ENCODE measurements at regions not wholly inside any gene's neighbourhood (a gene's known extent, or its start where the extent isn't known, plus 50 kb on each side); places are given as distances from the start of the nearest gene placed in this dataset.

DNA sequence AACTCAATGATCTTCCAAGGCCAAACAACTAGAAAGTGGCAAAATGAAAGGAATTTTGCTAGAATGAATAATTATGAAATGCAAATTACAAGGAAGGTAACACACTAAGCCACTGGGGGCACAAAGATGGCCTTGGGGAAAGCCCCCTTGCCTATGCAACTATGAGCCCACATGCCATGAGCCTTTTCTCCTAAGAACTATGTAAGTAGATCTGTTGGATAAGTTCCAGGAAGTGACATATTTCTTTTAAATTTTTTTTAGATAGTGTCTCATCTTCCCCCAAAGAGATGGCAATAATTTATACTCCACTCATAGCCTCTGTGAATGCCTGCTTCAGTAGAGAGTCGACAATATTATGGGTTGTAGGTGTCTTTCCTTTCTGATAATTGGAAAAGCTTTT is 257.8 kb downstream of the AUH start:
- Histone ChIP-seq H3K4me3 (ENCODE audit: low read depth, low read length) (no peak overlapping the region), H3K4me1 (ENCODE audit: insufficient read depth) (no peaks in the 10 kb centered on the region), H3K36me3 (ENCODE audit: insufficient read depth) (no peaks in the 10 kb centered on the region), H3K27ac (ENCODE audit: low read depth) (no peak overlapping the region)
- DNase-seq (ENCODE audit: extremely low spot score): no peak
- WGBS: 87% methylated on average over 1 of the region's 1 CpG

DNA sequence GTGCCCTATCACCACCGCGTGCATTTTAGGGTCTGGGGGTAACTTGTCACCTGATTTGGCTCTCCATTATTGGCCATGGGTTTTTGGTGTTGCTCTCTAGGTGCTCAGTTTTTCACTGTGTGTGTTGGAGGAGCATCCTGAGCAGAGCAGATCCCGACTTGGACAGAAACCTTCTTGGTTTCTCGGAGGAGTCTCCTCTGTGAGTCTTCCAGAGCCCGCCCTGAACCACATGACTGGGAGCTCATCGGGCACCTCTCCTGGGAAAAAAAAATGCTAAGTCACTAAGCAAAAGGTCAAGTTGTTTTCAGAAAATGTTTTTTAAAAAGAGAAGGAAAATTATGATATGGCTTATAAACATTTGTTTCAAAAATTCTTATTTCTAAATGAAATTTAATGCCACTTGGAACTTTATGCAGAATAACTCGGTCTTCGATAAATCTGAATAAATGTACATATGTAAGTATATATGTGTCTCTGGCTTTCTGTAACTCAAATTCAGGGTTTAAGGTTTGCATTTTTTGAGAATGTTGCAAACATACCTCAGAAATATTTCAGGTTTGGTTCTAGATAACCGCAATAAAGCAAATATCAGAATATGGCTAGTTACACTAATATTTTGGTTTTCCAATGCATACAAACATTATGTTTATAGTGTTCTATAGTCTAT is 255.2 kb downstream of the AUH start:
- Histone ChIP-seq H3K4me1 (ENCODE audit: insufficient read depth) (no peaks in the 10 kb centered on the region), H3K4me3 (ENCODE audit: low read depth, low read length) (no peak overlapping the region), H3K27ac (ENCODE audit: low read depth) (no peak overlapping the region), H3K36me3 (ENCODE audit: insufficient read depth) (no peaks in the 10 kb centered on the region)
- no peak for DNase-seq (ENCODE audit: extremely low spot score)
- WGBS: 86% methylated on average over 9 of the region's 9 CpGs

DNA sequence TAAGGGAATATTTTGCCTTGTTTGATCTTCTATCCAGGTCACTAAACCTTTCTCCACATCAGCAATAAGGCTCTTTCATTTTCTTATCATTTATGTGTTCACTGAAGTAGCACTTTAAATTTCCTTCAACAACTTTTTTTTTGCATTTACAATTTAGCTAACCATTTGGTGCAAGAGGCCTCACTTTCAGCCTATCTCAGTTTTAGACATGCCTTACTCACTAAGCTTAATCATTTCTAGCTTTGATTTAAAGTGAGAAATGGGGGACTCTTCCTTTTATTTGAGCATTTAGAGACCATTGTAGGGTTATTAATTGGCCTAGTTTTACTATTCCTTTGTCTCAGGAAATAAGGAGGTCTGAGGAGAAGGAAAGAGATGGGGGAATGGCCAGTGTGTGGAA is 250.5 kb downstream of the AUH start:
- Histone ChIP-seq H3K4me1 (ENCODE audit: insufficient read depth) (no peaks in the 10 kb centered on the region), H3K4me3 (ENCODE audit: low read depth, low read length) (no peak overlapping the region)
- no peak for DNase-seq (ENCODE audit: extremely low spot score)

DNA sequence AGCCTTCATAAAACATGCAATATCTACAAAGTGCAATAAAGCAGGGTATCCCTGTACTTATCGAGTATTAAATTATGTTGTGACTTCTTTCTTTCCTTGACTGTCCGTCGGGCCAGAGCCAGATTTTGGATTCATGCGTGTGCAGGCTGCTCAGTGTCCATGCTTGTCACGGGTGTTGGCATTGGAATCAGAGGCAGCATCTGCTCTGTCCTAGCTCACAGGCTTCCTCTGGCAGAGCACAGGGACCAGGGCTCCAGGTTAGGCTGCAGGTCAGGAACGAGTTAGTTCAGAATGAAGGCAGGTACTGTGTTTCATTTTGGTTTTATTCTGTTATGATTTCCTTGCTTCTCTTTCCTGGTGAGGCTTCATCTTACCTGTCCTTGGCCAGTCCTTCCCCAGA is 249.8 kb downstream of the AUH start:
- Histone ChIP-seq H3K4me3 (ENCODE audit: low read depth, low read length) (no peak overlapping the region), H3K27ac (ENCODE audit: low read depth) (no peak overlapping the region), H3K36me3 (ENCODE audit: insufficient read depth) (no peaks in the 10 kb centered on the region), H3K4me1 (ENCODE audit: insufficient read depth) (no peaks in the 10 kb centered on the region)
- 93% methylated on average over 6 of the region's 6 CpGs for WGBS
- DNase-seq (ENCODE audit: extremely low spot score): no peak

More for the DNA sequence above, 250.5 kb downstream of the AUH start:
- Histone ChIP-seq H3K36me3 (ENCODE audit: insufficient read depth) (no peaks in the 10 kb centered on the region), H3K27ac (ENCODE audit: low read depth) (no peak overlapping the region)

DNA sequence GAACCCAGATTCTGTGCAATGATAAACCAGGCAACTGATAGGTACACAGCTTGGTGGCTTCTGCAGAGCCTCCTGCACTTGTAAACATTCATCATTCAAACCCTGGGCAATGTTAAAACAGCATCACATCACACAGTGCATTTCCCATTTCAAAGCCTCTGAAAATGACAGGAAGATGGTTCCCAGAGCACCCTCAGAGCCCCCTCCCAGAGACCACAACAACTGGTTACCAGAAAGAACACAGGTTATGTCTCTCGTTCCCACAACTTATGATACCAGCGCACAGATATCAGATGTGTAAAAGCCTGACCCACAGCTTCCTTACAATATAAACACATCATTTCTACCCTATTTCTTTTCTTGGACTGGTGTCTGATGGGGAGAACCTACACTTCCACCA is 248.7 kb downstream of the AUH start:
- H3K4me1 ChIP-seq (ENCODE audit: insufficient read depth): no peaks in the 10 kb centered on the region
- no peaks in the 10 kb centered on the region for H3K36me3 ChIP-seq (ENCODE audit: insufficient read depth)
- WGBS: 79% methylated on average over 2 of the region's 2 CpGs
- no peak overlapping the region for H3K27ac ChIP-seq (ENCODE audit: low read depth)
- DNase-seq (ENCODE audit: extremely low spot score): no peak
- no peak overlapping the region for H3K4me3 ChIP-seq (ENCODE audit: low read depth, low read length)

DNA sequence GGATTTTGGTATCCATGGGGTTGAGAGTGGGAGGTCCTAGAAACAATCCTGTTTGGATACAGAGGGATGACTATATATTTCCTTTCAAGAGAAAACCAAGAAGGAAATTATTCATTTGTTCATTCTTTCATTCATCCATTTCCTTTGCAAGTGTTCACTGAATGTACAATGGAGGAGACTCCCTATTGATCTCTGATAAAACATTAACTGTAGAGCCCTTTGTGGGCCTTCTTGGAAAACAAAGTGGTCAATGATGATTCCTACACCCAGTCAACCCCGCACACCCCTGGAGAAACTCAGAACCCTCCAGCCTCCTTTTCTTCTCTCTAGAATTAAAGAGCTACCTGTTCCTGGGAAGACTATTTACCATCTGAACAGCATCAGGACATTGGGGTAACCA is 247.3 kb downstream of the AUH start:
- Histone ChIP-seq H3K27ac (ENCODE audit: low read depth) (no peak overlapping the region), H3K4me1 (ENCODE audit: insufficient read depth) (no peaks in the 10 kb centered on the region), H3K4me3 (ENCODE audit: low read depth, low read length) (no peak overlapping the region), H3K36me3 (ENCODE audit: insufficient read depth) (no peaks in the 10 kb centered on the region)
- WGBS: 93% methylated on average over 1 of the region's 1 CpG
- DNase-seq (ENCODE audit: extremely low spot score): no peak

DNA sequence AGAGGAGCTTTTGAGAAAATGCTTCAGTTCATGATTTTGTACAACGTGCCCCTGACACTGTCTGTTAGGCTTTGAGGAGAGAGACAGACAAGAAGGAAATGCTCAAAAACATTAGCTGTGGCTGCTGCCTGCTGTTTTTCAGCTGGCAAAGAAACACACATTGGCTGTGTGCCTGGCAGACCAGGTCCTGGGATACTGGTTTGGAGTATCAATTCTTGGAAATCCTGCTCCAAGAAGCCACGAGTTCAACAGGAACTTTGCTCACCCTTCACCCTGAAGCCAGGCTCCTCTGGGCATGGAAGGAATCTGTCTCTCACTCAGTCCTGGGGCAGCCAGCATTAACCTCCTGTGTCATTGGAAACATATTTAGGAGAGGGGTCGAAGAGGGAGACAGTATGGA is 245.5 kb downstream of the AUH start:
- no peaks in the 10 kb centered on the region for H3K36me3 ChIP-seq (ENCODE audit: insufficient read depth)
- 51% methylated on average over 3 of the region's 3 CpGs for WGBS
- no peak for DNase-seq (ENCODE audit: extremely low spot score)
- no peaks in the 10 kb centered on the region for H3K4me1 ChIP-seq (ENCODE audit: insufficient read depth)
- no peak overlapping the region for H3K4me3 ChIP-seq (ENCODE audit: low read depth, low read length)
- no peak overlapping the region for H3K27ac ChIP-seq (ENCODE audit: low read depth)

DNA sequence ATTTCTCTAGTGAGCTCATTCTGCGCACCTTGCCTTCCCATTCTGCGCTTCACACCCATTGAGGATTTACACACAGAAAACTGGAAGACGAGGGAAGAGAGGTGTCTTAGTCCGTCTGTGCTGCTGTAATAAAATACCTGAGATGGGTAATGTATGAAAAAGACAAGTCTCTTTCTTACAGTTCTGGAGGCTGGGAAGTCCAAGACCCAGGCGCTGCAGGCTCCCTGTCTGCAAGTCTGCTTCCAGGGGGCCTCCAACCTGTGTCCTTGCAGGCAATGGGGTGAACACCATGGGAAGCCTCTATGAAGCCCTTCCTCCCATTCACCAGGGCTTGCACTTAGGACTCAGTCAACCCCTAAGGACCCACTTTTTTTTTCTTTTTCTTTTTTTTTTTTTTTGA is 245.0 kb downstream of the AUH start:
- Histone ChIP-seq H3K4me3 (ENCODE audit: low read depth, low read length) (no peak overlapping the region), H3K27ac (ENCODE audit: low read depth) (no peak overlapping the region), H3K36me3 (ENCODE audit: insufficient read depth) (no peaks in the 10 kb centered on the region), H3K4me1 (ENCODE audit: insufficient read depth) (no peaks in the 10 kb centered on the region)
- DNase-seq (ENCODE audit: extremely low spot score): no peak
- 95% methylated on average over 5 of the region's 5 CpGs for WGBS

DNA sequence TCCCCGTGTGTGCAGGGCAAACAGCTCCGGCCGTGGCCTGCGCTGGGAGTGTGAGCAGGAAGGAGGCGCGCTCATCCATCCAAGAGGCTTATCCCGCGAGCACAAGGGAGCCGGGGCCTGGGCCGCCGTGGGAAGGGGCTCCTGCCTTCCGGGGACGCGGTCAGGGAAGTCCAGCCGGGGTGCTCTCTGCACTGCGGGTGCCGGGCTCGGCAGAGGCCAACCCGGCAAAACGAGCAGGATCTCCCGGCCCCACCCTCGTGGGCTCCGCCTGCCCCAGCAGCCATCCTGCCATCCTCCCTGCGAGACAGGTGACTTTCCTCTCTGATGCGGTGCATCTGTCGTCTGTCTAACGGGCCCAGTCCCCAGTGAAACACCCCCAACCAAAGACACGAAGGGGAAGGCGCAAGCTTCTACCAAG is 244.2 kb downstream of the AUH start:
- DNase-seq (ENCODE audit: extremely low spot score): no peak
- H3K27ac ChIP-seq (ENCODE audit: low read depth): no peak overlapping the region
- no peak overlapping the region for H3K4me3 ChIP-seq (ENCODE audit: low read depth, low read length)

DNA sequence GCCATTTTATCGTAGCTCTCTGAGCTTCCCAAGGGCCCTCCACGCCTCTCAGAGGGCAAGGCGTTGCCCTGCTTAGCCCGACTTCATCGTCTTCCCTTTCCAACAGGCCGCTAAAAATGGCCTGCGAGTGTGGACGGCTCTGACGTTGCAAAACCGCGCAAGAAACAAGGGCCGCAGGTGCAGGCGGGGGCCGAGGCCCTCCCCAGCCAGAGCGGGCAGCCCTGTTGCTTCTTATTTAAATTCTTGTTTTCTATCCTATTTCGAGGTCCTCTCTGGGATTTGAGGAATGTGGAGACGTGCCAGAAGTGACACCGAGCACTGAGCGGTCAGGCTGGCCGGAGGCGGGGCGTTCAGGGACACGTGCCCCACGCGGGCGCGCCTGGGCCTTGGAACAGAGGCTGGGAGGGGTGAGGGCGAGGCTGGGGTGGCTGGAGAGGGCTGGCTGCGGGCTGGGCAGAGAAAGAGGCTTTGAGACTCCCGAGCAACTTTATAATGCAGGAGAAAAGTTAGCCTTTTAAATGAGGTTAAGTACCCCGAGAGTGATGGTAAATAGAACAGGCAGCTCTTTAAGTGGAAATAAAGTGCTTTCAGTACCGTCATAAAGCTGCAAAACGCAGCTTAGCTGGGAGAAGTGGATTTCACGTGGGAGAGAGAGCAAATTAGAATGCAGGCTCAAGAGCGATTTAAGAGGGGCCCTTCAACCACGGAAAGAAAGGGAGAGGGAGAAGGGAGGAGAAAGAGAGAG is 243.6 kb downstream of the AUH start:
- no peak for DNase-seq (ENCODE audit: extremely low spot score)
- WGBS: 13% methylated on average over 36 of the region's 36 CpGs
- H3K4me3 ChIP-seq (ENCODE audit: low read depth, low read length): no peak overlapping the region

More for the DNA sequence above, 244.2 kb downstream of the AUH start:
- no peaks in the 10 kb centered on the region for H3K36me3 ChIP-seq (ENCODE audit: insufficient read depth)
- no peaks in the 10 kb centered on the region for H3K4me1 ChIP-seq (ENCODE audit: insufficient read depth)
- WGBS: 75% methylated on average over 29 of the region's 29 CpGs

DNA sequence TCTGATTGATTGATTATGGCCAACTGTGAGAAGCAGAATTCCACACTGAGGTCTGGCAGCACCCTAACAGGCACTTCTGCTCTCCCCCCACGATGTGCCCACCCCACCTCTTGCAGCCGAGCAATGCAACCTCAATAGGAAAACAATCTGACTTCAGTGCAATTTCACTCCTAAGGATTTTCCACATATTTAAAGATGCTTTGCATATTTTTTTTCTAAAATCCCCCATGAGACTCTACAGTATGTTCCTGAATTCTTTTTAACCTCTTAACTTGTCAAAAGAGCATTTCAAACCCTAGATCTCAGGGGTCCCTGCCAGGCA is 243.1 kb downstream of the AUH start:
- no peaks in the 10 kb centered on the region for H3K36me3 ChIP-seq (ENCODE audit: insufficient read depth)
- no peak overlapping the region for H3K27ac ChIP-seq (ENCODE audit: low read depth)
- no peak overlapping the region for H3K4me3 ChIP-seq (ENCODE audit: low read depth, low read length)
- no peaks in the 10 kb centered on the region for H3K4me1 ChIP-seq (ENCODE audit: insufficient read depth)
- DNase-seq (ENCODE audit: extremely low spot score): no peak
- 6% methylated on average over 2 of the region's 2 CpGs for WGBS

More for the DNA sequence above, 243.6 kb downstream of the AUH start:
- H3K4me1 ChIP-seq (ENCODE audit: insufficient read depth): no peaks in the 10 kb centered on the region
- H3K27ac ChIP-seq (ENCODE audit: low read depth): no peak overlapping the region
- no peaks in the 10 kb centered on the region for H3K36me3 ChIP-seq (ENCODE audit: insufficient read depth)

DNA sequence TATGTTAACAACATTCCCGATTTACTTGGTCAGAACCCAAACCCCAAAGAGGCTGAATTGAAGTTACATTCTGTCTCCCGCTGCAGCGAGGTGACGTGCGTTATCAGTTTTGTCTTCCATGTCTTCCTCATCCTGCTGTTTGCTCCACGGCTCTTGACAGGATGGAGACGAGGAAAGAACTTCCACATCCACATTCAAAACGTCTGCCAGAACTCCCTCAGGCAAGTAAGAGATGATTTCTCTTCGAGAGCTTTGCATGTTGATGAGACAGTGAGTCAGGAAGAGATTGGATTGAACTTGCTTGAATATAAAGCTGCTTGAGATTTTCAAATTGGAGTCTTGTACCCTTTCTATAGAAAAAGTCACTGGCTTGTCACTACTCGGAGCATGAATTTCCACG is 242.6 kb downstream of the AUH start:
- no peak for DNase-seq (ENCODE audit: extremely low spot score)
- Histone ChIP-seq H3K4me3 (ENCODE audit: low read depth, low read length) (no peak overlapping the region), H3K27ac (ENCODE audit: low read depth) (no peak overlapping the region), H3K36me3 (ENCODE audit: insufficient read depth) (no peaks in the 10 kb centered on the region), H3K4me1 (ENCODE audit: insufficient read depth) (no peaks in the 10 kb centered on the region)
- 37% methylated on average over 11 of the region's 11 CpGs for WGBS

DNA sequence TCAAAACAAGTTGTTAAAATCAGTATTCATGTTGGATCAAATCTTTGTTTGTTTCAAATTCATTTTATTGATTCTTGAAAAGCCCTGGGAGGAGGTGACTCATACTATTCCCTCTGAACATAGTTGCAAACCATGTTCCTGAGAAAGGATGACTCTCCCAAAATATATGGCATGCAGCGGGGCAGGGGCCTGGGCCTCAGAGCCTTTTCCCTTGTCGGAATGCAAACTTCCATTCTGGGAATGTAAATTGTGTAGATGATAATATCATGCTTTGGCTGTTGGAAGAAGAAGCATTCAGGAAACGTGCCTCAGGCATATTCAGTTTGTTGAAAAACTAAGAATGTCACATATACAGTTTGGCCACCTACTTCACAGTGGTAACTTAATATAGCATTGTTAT is 242.0 kb downstream of the AUH start:
- H3K4me1 ChIP-seq (ENCODE audit: insufficient read depth): no peaks in the 10 kb centered on the region
- DNase-seq (ENCODE audit: extremely low spot score): no peak
- no peak overlapping the region for H3K27ac ChIP-seq (ENCODE audit: low read depth)
- H3K36me3 ChIP-seq (ENCODE audit: insufficient read depth): no peaks in the 10 kb centered on the region
- no peak overlapping the region for H3K4me3 ChIP-seq (ENCODE audit: low read depth, low read length)
- WGBS: 25% methylated on average over 3 of the region's 3 CpGs

DNA sequence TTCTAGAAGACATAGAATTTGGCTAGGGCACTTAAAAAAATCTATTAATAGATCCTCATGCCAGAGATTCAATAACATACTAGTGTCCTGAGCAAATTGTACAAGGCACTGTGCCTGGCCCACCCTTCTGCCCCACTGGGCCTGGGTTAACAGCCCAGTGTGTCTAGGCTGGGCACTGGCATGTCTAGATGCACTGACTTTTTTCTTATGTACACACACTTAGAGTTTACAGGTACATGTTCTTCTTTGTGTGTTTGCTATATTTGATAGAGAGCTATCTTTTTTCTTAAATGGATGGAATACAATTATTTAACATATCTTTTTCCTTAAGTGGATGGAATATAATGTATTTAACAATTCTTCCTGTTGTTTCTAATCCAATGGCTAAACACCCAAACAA is 241.5 kb downstream of the AUH start:
- Histone ChIP-seq H3K4me1 (ENCODE audit: insufficient read depth) (no peaks in the 10 kb centered on the region), H3K27ac (ENCODE audit: low read depth) (no peak overlapping the region), H3K36me3 (ENCODE audit: insufficient read depth) (no peaks in the 10 kb centered on the region), H3K4me3 (ENCODE audit: low read depth, low read length) (no peak overlapping the region)
- no peak for DNase-seq (ENCODE audit: extremely low spot score)

Data from urinary bladder (tissue), 3 donors.